ENCODE measurements at regions not wholly inside any gene's neighbourhood (a gene's known extent, or its start where the extent isn't known, plus 50 kb on each side); places are given as distances from the start of the nearest gene placed in this dataset.
"Not testable (repeated sequence)": the region's sequence is repeated elsewhere in the genome, so short reads cannot be mapped to it uniquely, and the experiment has no call there.

DNA sequence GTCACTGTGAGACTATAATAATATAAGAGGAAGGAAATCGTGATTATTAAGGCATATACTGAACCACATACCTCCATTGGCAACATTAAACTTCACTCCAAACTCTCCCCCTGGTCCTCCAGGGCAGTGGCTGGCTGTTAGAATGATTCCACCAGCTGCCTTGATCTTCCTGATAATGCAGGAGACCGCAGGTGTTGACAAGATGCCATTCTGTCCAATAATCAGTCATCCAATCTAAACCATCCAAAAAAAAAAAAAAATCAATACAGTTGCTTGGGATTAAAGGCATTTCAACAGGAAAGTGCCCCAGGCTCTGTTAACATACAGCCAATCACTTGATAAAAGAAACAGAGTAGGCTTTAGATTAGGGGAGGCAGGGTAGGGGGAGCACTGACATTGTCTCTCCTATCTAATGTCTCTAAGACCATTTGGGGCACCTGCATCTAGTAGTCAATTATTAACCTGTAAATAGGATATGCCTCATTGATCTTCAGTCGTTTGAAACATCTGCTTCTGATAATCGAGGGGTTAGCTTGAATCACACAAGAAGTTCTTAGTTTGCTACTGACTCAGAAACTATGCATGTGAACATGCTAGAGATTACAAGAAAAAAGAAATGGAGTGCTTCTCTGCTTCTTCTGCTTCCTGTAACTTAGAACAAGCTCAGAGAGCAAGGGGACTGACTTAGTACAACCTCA lies 74.7 kb downstream of the FOXD4L6 start:
- not testable (repeated sequence) for TF ChIP-seq EP300 (IDR thresholded peaks at IDR 0.05)
- TF ChIP-seq, protein P1, sequence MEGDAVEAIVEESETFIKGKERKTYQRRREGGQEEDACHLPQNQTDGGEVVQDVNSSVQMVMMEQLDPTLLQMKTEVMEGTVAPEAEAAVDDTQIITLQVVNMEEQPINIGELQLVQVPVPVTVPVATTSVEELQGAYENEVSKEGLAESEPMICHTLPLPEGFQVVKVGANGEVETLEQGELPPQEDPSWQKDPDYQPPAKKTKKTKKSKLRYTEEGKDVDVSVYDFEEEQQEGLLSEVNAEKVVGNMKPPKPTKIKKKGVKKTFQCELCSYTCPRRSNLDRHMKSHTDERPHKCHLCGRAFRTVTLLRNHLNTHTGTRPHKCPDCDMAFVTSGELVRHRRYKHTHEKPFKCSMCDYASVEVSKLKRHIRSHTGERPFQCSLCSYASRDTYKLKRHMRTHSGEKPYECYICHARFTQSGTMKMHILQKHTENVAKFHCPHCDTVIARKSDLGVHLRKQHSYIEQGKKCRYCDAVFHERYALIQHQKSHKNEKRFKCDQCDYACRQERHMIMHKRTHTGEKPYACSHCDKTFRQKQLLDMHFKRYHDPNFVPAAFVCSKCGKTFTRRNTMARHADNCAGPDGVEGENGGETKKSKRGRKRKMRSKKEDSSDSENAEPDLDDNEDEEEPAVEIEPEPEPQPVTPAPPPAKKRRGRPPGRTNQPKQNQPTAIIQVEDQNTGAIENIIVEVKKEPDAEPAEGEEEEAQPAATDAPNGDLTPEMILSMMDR (IDR thresholded peaks at IDR 0.05), result not testable (repeated sequence)

Measured in sigmoid colon (tissue), 4 donors.